ENCODE measurements at regions not wholly inside any gene's neighbourhood (a gene's known extent, or its start where the extent isn't known, plus 50 kb on each side); places are given as distances from the start of the nearest gene placed in this dataset.

DNA sequence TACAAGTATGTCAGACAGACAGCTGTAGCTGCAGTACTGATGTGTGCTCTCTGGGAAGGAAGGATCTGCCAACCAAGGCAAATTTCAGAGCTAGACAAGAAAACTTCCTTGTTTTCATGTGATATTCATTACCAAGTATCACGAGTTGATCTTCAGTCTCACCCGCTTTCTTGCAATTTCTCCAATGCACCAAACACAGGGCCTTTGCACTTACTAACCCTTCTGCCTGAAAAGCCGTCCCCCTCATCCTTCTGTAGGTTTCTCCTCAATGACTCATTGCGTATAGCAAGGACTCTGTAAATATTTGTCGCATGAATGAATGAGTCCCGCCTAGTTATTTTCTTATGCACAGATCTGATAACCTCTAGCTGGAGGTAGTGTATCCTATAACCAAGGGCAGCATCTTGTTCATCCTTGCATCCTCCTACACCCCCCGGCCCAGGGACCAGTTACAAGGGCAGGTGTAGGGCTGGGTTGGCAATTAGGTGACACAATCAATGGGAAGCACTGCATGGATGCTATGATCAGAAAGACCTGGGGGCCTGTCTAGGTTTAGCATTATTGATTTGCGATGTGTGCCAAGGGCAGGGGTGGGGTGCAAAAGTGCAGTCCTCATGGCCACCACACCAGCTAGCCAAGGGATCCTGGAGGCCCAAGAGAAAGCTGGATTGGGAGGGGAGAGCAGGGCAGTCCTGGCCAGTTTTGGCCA, 51.4 kb upstream of the GPR157 start:
- H3K9me1 ChIP-seq (replicated peaks; ENCODE audit: control insufficient read depth, extremely low read depth, insufficient read depth, low read length) = no peaks in the 10 kb centered on the region
- no peak overlapping the region for H3K9ac ChIP-seq (replicated peaks; ENCODE audit: extremely low read depth, insufficient read depth, low read length)
- H2AFZ ChIP-seq (ENCODE audit: low read depth, low read length) = no peak overlapping the region
- H3K4me2 ChIP-seq (ENCODE audit: insufficient read depth, low read length) = peak overlapping the region; percentile 51
- no TSS peak for BruUV-seq (replicated peaks)
- TF ChIP-seq POLR2AphosphoS5 (IDR thresholded peaks at IDR 0.05; ENCODE audit: insufficient read depth, low read depth, low read length) (no peak), EZH2 (IDR thresholded peaks at IDR 0.05; ENCODE audit: borderline replicate concordance, low read depth, low read length, severe bottlenecking) (no peak), MYC (IDR thresholded peaks at IDR 0.05; ENCODE audit: low read depth, low read length) (no peak), FOS (IDR thresholded peaks at IDR 0.05; ENCODE audit: borderline replicate concordance, insufficient read depth, low read length) (no peak), JUN (IDR thresholded peaks at IDR 0.05; ENCODE audit: borderline replicate concordance, insufficient read depth, insufficient read length, low read depth) (no peak), GATA2 (IDR thresholded peaks at IDR 0.05; ENCODE audit: insufficient read depth, insufficient read length, low read depth, low read length) (no peak), POLR2A (IDR thresholded peaks at IDR 0.05; ENCODE audit: low read depth, low read length) (no peak)
- TF ChIP-seq, protein P1, sequence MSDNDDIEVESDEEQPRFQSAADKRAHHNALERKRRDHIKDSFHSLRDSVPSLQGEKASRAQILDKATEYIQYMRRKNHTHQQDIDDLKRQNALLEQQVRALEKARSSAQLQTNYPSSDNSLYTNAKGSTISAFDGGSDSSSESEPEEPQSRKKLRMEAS (IDR thresholded peaks at IDR 0.05; ENCODE audit: insufficient read depth, insufficient read length) = no peak
- TF ChIP-seq, protein P2, sequence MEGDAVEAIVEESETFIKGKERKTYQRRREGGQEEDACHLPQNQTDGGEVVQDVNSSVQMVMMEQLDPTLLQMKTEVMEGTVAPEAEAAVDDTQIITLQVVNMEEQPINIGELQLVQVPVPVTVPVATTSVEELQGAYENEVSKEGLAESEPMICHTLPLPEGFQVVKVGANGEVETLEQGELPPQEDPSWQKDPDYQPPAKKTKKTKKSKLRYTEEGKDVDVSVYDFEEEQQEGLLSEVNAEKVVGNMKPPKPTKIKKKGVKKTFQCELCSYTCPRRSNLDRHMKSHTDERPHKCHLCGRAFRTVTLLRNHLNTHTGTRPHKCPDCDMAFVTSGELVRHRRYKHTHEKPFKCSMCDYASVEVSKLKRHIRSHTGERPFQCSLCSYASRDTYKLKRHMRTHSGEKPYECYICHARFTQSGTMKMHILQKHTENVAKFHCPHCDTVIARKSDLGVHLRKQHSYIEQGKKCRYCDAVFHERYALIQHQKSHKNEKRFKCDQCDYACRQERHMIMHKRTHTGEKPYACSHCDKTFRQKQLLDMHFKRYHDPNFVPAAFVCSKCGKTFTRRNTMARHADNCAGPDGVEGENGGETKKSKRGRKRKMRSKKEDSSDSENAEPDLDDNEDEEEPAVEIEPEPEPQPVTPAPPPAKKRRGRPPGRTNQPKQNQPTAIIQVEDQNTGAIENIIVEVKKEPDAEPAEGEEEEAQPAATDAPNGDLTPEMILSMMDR (IDR thresholded peaks at IDR 0.05; ENCODE audit: extremely low read depth in 1 of 2, insufficient read depth in 1 of 2, low read depth in 1 of 2, low read length in 2 of 2) = no peak
- no peaks in the 10 kb centered on the region for H4K20me1 ChIP-seq (replicated peaks; ENCODE audit: control insufficient read depth, extremely low read depth, insufficient read depth, low read length)
- peak; percentile 67 for FAIRE-seq
- CTCF ChIA-PET = interaction anchor here (0.6 to 3.2 kb wide), 23 partner anchors 10 to 310 kb away, joined by 3 to 24 read pairs (median 5); partner anchors contain the start of gene H6PD
- H3K27me3 ChIP-seq (ENCODE audit: control insufficient read depth in 2 of 2, insufficient read depth in 2 of 2, low read length in 2 of 2) = no peaks in the 10 kb centered on the region
- peaks cover 22% of the 10 kb centered on the region for H3K4me1 ChIP-seq (ENCODE audit: control insufficient read depth, extremely low read depth, insufficient read depth, low read length)
- H3K79me2 ChIP-seq (ENCODE audit: control insufficient read depth, insufficient read depth, low read length) = peaks cover 74% of the 10 kb centered on the region
- POLR2A ChIA-PET = interaction anchor here (0.6 to 1.1 kb wide), 2 partner anchors 9 to 318 kb away, joined by 3 read pairs; no protein-coding TSS in a partner anchor
- peaks cover 2 to 8% of the 10 kb centered on the region in 2 experiments for H3K36me3 ChIP-seq (ENCODE audit: control insufficient read depth in 2 of 2, extremely low read depth in 1 of 2, insufficient read depth in 2 of 2, low read length in 2 of 2)
- H3K4me3 ChIP-seq (replicated peaks in 1 of 3; ENCODE audit: insufficient read depth in 1 of 3, low read depth in 1 of 3, low read length in 3 of 3) = peak overlapping the region in 2 of 3 experiments; percentile 76 to 79
- DNase-seq (ENCODE audit: low read depth, low spot score) = peak; percentile 22
- H3K9me3 ChIP-seq (replicated peaks; ENCODE audit: control insufficient read depth, insufficient read depth, low read length) = no peaks in the 10 kb centered on the region
- intact Hi-C loops (cut with micrococcal nuclease) (loop anchor here (5.0 kb wide), 2 partner anchors 38 to 53 kb away; partner anchors contain the start of gene GPR157), dilution Hi-C loops (cut with MboI; ENCODE audit: extremely low pct_ligation_motif_present, low sequenced_read_pairs) (no loop called here)
- no peak overlapping the region for H3K27ac ChIP-seq (ENCODE audit: insufficient read depth, low read depth, low read length)
